Stimulated activated CD4-positive, alpha-beta T cell treated with anti-CD3 and anti-CD28 coated beads, Interleukin-2, amount 100 ng/mL, for 48 hours (primary cell): ENCODE measurements at regions not wholly inside any gene's neighbourhood (a gene's known extent, or its start where the extent isn't known, plus 50 kb on each side); places are given as distances from the start of the nearest gene placed in this dataset.
"Not testable (repeated sequence)": the region's sequence is repeated elsewhere in the genome, so short reads cannot be mapped to it uniquely, and the experiment has no call there.

Source experiments
- DNase-seq, 2 donors: peaks; one replicate each; pipeline ENCODE4 v3.0.0-alpha.2; 2020

GRCh38 chr3:87706176-87706575, 352.6 kb downstream of the CGGBP1 start:
- no peak for DNase-seq

GRCh38 chr3:87702600-87702999, 356.2 kb downstream of the CGGBP1 start:
- no peak for DNase-seq

- DNase-seq = no peak
These were observed 362.4 kb downstream of the CGGBP1 start for GRCh38 chr3:87696124-87697013.

GRCh38 chr3:87694678-87695077, 364.1 kb downstream of the CGGBP1 start:
- DNase-seq = no peak

- DNase-seq = no peak
These were observed 367.7 kb downstream of the CGGBP1 start for GRCh38 chr3:87691109-87691508.

GRCh38 chr3:87678984-87679660, 379.7 kb downstream of the CGGBP1 start:
- not testable (repeated sequence) for DNase-seq

- DNase-seq = no peak
These were observed 384.2 kb downstream of the CGGBP1 start for GRCh38 chr3:87674397-87675161.

GRCh38 chr3:87673132-87673531, 385.7 kb downstream of the CGGBP1 start:
- DNase-seq = no peak

- no peak for DNase-seq
These were observed 377.8 kb upstream of the POU1F1 start for GRCh38 chr3:87654184-87654583.

- not testable (repeated sequence) for DNase-seq
These were observed 376.8 kb upstream of the POU1F1 start for GRCh38 chr3:87653138-87653537.

GRCh38 chr3:87634426-87634825, 358.0 kb upstream of the POU1F1 start:
- DNase-seq = no peak

GRCh38 chr3:87627316-87627715, 350.9 kb upstream of the POU1F1 start:
- no peak for DNase-seq

GRCh38 chr3:87626546-87626945, 350.2 kb upstream of the POU1F1 start:
- DNase-seq = no peak

GRCh38 chr3:87625876-87626275, 349.5 kb upstream of the POU1F1 start:
- no peak for DNase-seq

- no peak for DNase-seq
These were observed 348.5 kb upstream of the POU1F1 start for GRCh38 chr3:87624860-87625259.

- DNase-seq = no peak
These were observed 345.3 kb upstream of the POU1F1 start for GRCh38 chr3:87621667-87622066.

GRCh38 chr3:87615506-87615905, 339.1 kb upstream of the POU1F1 start:
- DNase-seq = no peak

- DNase-seq = no peak
These were observed 338.6 kb upstream of the POU1F1 start for GRCh38 chr3:87614998-87615397.

- no peak for DNase-seq
These were observed 330.9 kb upstream of the POU1F1 start for GRCh38 chr3:87607234-87607633.

GRCh38 chr3:87595798-87596197, 319.4 kb upstream of the POU1F1 start:
- no peak for DNase-seq

- no peak for DNase-seq
These were observed 304.9 kb upstream of the POU1F1 start for GRCh38 chr3:87581240-87581639.

- no peak for DNase-seq
These were observed 300.4 kb upstream of the POU1F1 start for GRCh38 chr3:87576752-87577151.

- DNase-seq = no peak
These were observed 299.2 kb upstream of the POU1F1 start for GRCh38 chr3:87575550-87575949.

- no peak for DNase-seq
These were observed 291.9 kb upstream of the POU1F1 start for GRCh38 chr3:87568331-87568730.
